ACC112 (cell line): ENCODE measurements at regions not wholly inside any gene's neighbourhood (a gene's known extent, or its start where the extent isn't known, plus 50 kb on each side); places are given as distances from the start of the nearest gene placed in this dataset.

Source experiments
- H2AFZ ChIP-seq: fragments of 200-600 bp; sonication (generic); one replicate; pipeline ENCODE4 v1.6.0; 2017; ENCODE audit warnings: antibody characterized with exemption, low read length; ENCODE audit not compliant: unreplicated experiment
- H3K27ac ChIP-seq: fragments of 200-600 bp; sonication (generic); 2 replicates; pipeline ENCODE4 v1.5.1; 2014; ENCODE audit warnings: low read depth, mild to moderate bottlenecking, antibody characterized with exemption, low read length, moderate library complexity
- H3K27me3 ChIP-seq: fragments of 200-600 bp; sonication (generic); 2 replicates; pipeline ENCODE4 v1.6.1; 2014; ENCODE audit warnings: mild to moderate bottlenecking, antibody characterized with exemption, low read length, moderate library complexity, mixed read lengths; ENCODE audit not compliant: insufficient read depth
- H3K36me3 ChIP-seq: fragments of 200-600 bp; sonication (generic); 2 replicates; pipeline ENCODE4 v1.6.1; 2016; ENCODE audit warnings: mild to moderate bottlenecking, antibody characterized with exemption, low read length, moderate library complexity, mixed read lengths; ENCODE audit not compliant: insufficient read depth
- H3K4me1 ChIP-seq: fragments of 200-600 bp; sonication (generic); one replicate; pipeline ENCODE4 v1.6.1; 2016; ENCODE audit warnings: low read length, mixed read lengths; ENCODE audit not compliant: insufficient read depth, unreplicated experiment, control insufficient read depth
- H3K4me3 ChIP-seq: fragments of 200-600 bp; sonication (generic); 2 replicates; pipeline ENCODE4 v1.5.1; 2014; ENCODE audit warnings: mild to moderate bottlenecking, low read depth, low read length
- H3K79me2 ChIP-seq: fragments of 200-600 bp; sonication (generic); one replicate; pipeline ENCODE4 v1.6.0; 2016; ENCODE audit warnings: low read length; ENCODE audit not compliant: control insufficient read depth, unreplicated experiment, insufficient read depth

DNA sequence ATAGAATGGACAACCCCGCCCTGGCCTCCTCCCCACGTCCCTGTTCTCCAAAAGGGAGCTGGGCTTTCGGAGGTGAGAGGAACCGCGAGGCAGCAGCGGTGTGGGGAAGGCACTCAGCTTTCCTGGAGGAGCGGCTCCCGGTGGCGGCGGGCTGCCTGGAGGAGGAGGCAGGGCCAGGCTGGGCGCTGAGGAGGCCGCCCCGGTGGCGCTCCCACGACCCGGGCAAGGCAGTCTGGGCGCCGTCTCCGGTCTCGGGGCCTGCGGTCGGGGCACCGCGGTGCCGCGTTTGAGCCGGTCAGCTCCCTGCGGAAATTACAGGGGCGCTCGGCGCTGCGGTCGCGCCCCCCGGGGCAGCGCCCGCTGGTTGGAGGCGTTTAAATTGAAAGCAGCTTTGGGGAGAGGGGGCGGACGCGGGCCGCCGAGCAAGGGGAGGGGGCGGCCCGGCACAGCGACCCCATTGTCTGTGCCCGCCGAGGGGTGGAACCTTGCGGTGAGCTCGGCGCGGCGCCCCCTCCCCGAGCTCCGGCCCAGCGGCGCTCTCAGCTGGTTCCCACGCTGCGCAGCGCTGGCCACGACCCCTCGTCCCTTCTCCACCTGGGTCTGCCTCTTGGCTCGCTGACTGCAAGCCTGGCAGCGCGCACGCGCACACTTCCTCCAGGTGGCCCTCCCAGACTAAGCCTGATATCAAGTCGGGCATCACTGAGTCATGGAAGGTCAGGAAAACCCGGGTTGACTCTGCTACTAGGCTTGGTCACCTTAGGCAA is 58.7 kb upstream of the DLX4 start:
- Histone ChIP-seq H3K4me1 (peaks cover 12% of the 10 kb centered on the region), H3K27me3 (peaks cover 38% of the 10 kb centered on the region), H2AFZ (no peak overlapping the region), H3K79me2 (no peaks in the 10 kb centered on the region), H3K27ac (no peak overlapping the region), H3K36me3 (no peaks in the 10 kb centered on the region), H3K4me3 (peak overlapping the region; percentile 59; the same call in 1 of the 2 replicates)

DNA sequence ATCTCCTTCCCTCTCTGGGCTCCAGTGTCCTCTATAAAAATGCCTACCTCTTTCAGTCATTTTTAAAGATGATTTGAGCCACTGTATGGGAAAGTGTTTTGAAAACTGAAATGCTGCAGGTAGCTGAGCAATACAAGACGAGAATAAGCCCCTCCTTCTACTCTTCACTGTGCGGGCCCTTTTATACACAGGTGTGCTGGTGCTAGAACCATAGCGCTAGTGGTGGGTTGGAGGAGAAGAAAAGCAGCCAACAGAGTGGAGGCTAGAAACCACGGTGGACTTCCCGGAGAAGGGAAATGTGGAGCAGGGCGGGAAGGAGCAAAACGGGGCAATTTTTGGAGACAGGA is 58.2 kb upstream of the DLX4 start:
- Histone ChIP-seq H2AFZ (no peak overlapping the region), H3K36me3 (no peaks in the 10 kb centered on the region), H3K79me2 (no peaks in the 10 kb centered on the region), H3K27ac (no peak overlapping the region), H3K27me3 (peaks cover 33% of the 10 kb centered on the region), H3K4me3 (no peak overlapping the region), H3K4me1 (peaks cover 12% of the 10 kb centered on the region)

DNA sequence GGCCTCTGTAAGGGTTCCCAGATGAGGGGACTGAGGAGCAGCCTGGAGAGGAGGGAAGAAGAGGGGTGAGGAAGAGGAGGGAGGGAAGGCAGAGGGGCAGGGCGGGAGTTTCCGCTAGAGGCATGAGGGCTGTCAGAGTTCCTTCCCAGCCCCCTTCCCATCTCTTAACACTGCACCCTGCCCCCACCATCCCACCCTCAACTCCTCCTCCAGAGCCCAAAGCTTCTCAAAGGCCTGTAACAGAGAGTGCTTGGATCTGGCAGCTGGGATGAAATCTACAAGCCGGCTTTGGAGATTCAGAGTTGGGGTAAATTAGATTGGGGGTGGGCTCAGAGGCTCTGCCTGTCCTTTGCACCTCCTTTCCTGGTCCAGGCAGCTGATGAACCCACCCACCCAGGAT is 57.3 kb upstream of the DLX4 start:
- H2AFZ ChIP-seq, result no peak overlapping the region
- peaks cover 36% of the 10 kb centered on the region for H3K27me3 ChIP-seq
- H3K79me2 ChIP-seq, result no peaks in the 10 kb centered on the region
- H3K4me1 ChIP-seq, result peaks cover 12% of the 10 kb centered on the region
- no peaks in the 10 kb centered on the region for H3K36me3 ChIP-seq
- H3K4me3 ChIP-seq, result no peak overlapping the region
- no peak overlapping the region for H3K27ac ChIP-seq

DNA sequence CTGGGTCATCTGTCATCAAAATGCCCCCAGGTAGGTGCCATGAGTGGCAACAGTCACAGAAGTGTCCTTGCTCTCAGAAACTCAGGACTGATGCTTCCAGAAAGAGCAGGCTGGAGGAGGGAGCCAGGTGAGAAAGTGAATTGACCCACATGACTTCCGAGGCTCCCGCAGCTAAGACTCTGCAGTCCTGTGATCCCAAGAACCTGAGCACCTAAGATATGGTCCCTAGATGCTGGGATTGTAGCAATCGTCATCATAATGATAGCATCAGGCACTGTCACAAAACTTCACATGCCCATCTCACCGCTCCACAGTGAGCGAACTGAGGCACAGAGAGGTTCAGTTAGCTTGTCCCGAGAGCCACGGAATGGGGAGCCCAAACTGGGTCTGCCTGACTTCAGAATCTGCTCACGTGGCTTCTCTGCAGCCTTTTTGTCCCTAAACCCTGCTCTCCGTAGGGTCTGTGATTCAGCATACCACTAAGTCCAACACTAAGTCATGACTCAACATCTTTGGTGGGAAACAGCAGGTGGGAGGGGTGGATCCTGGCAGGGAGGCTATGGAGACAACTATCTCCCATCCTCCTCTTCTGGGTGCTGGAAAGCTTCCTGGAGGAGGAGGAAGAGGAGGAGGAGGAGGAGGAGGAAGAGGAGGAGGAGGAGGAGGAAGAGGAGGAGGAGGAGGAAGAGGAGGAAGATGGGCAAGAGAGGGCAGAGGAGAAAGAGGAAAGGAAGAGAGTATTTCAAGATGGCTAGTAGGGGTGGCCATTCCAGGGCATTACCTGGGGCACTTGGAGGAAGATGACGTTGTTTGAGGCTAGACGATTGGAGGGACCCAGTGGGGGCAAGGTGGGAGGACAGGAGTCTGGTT is 55.5 kb upstream of the DLX4 start:
- Histone ChIP-seq H3K27me3 (peaks cover 31% of the 10 kb centered on the region), H3K4me1 (peaks cover 12% of the 10 kb centered on the region), H3K27ac (no peak overlapping the region)

DNA sequence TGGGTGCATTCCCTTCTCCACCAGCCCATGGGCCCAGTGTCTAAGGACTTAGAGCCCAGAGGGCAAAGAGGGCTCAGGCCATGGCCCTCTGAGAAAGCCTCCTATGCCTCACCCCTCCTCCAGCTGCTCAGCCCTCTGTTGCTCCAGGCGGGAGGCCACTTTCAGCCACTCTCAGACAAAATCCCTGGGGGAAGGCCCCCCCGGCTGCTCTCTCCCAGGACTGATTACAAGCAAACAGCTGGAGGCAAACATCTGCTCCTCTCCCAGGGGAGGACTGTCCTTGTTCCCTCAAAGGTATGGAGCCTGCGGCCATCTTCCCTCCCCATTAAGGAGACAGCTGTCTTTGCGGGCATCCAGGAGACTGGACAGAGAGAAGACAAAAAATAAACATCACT is 54.9 kb upstream of the DLX4 start:
- H3K4me3 ChIP-seq, result no peak overlapping the region
- no peak overlapping the region for H2AFZ ChIP-seq
- H3K27me3 ChIP-seq, result peaks cover 25% of the 10 kb centered on the region
- H3K36me3 ChIP-seq, result no peaks in the 10 kb centered on the region
- no peaks in the 10 kb centered on the region for H3K79me2 ChIP-seq
- peaks cover 12% of the 10 kb centered on the region for H3K4me1 ChIP-seq
- no peak overlapping the region for H3K27ac ChIP-seq

More for the DNA sequence above, 55.5 kb upstream of the DLX4 start:
- Histone ChIP-seq H3K36me3 (no peaks in the 10 kb centered on the region), H3K4me3 (no peak overlapping the region), H2AFZ (no peak overlapping the region), H3K79me2 (no peaks in the 10 kb centered on the region)

DNA sequence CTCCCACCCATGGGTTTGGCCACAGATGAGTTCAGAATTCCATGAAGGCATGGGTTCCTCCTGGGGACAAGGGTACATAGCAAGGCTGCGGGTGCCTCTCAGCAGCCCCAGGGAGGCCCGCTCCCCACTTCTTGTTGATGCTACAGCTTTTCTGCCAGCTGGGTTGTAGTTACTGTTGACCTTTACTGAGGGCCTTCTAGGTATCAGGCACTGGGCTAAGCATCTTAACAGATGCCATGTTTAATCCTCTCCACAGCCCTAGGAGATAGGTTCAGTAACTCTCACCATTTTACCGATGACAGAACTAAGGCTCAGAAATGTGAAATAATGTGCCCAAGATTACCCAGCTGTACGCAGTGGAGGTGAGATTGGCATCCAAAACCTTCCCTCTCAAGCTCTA is 54.3 kb upstream of the DLX4 start:
- no peaks in the 10 kb centered on the region for H3K36me3 ChIP-seq
- H3K27me3 ChIP-seq, result peaks cover 19% of the 10 kb centered on the region
- H3K4me3 ChIP-seq, result no peak overlapping the region
- no peak overlapping the region for H3K27ac ChIP-seq
- H2AFZ ChIP-seq, result no peak overlapping the region
- no peaks in the 10 kb centered on the region for H3K79me2 ChIP-seq
- peaks cover 12% of the 10 kb centered on the region for H3K4me1 ChIP-seq

DNA sequence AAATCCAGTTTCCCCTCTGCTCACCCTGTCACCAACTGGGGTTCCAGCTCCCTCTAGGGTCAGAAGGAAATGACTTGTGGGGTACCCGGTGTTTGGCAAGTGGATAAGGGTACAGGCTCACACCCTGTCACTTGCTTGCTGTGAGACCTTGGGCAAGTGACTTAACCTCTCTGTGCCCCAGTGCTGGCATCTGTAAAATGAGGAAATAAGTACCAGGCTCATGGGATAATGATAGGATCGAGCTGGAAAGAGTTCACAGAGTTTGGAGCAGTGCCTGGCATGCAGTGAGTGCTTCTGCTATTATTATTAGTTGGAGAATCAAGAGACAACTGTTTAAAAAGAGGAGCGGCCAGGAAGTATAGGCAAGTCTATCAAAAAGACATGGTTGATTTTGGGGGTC is 53.7 kb upstream of the DLX4 start:
- peaks cover 13% of the 10 kb centered on the region for H3K27me3 ChIP-seq
- peaks cover 11% of the 10 kb centered on the region for H3K4me1 ChIP-seq
- no peak overlapping the region for H2AFZ ChIP-seq
- no peak overlapping the region for H3K4me3 ChIP-seq
- no peaks in the 10 kb centered on the region for H3K79me2 ChIP-seq
- no peak overlapping the region for H3K27ac ChIP-seq
- no peaks in the 10 kb centered on the region for H3K36me3 ChIP-seq

DNA sequence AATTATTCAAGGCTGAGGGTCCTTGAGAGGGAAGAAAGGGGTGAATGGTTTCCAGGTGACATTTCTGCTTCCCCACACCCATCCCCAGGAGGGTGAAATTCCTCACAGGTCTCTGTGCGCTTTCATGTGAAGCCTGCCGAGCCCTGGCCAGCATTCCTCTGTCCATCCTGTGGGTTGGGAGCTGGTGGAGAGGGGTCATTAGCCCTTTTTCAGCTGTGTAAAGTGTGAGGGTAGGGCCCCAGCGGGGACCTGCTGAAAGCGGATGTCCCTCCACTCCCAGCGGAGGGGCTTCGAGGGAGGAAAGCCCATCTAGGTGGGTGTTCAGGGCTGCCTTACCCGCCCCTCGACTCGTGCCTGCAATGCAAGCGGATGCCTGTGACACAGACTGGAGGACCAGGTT is 53.3 kb upstream of the DLX4 start:
- Histone ChIP-seq H3K4me3 (no peak overlapping the region), H3K27me3 (peaks cover 9% of the 10 kb centered on the region), H3K27ac (no peak overlapping the region), H3K36me3 (no peaks in the 10 kb centered on the region), H3K4me1 (peaks cover 7% of the 10 kb centered on the region), H2AFZ (no peak overlapping the region), H3K79me2 (no peaks in the 10 kb centered on the region)

DNA sequence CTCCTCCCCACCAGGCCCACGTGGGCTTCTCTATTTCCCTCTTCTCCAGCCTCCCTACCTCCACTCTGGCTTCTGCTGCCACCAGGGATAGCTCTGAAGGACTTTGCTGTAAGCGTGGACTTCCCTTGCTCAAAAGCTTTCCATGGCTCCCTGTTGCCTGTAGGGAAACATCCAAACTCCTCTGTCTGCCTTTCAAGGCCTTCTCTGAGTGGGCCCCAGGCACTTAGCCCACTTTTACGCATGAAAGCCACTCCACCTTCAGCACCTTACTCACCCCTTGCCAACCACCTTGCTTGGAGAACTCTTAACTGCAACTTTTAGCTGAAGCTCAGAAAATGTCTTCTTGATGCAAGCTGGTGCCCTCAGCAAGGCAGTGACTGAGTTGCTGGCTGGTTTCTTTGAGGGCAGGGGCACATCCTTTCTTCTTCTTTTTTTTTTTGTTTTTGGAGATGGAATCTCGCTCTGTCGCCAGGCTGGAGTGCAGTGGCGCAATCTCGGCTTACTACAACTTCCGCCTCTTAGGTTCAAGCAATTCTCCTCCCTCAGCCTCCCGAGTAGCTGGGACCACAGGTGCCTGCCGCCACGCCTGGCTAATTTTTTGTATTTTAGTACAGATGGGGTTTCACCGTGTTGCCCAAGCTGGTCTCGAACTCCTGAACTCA is 52.0 kb upstream of the DLX4 start:
- Histone ChIP-seq H3K4me3 (no peak overlapping the region), H3K79me2 (no peaks in the 10 kb centered on the region), H3K27me3 (0 out of 2 replicates have a peak, but pooled peaks cover 6% of the 10 kb centered on the region), H3K36me3 (no peaks in the 10 kb centered on the region), H3K4me1 (peaks cover 5% of the 10 kb centered on the region), H2AFZ (no peak overlapping the region), H3K27ac (no peak overlapping the region)

DNA sequence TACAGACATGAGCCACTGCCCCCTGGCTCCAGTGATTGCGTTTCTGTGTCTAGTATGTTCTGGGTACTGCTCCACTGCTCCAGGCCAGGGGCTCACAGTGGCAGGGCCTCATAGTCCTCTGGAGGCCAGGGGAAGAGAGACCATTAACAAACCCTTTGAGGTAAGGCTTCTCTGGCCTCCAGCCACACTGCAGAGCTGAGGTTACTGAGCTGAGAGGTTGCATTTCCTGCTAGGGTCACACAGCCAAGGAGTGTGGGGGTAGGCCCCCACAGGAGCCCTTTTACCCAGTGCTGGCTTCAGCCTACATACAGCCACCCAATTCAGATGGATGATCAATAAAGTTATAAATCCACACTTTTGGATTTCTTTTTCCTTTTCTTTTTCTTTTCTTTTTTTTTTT is 50.4 kb upstream of the DLX4 start:
- H3K36me3 ChIP-seq, result no peaks in the 10 kb centered on the region
- H3K27ac ChIP-seq, result no peak overlapping the region
- 0 out of 2 replicates have a peak, but pooled peaks cover 6% of the 10 kb centered on the region for H3K27me3 ChIP-seq
- no peak overlapping the region for H3K4me3 ChIP-seq
- no peaks in the 10 kb centered on the region for H3K79me2 ChIP-seq
- H3K4me1 ChIP-seq, result no peaks in the 10 kb centered on the region
- H2AFZ ChIP-seq, result no peak overlapping the region
